Smooth muscle cell (in vitro differentiated cells): ENCODE measurements at regions not wholly inside any gene's neighbourhood (a gene's known extent, or its start where the extent isn't known, plus 50 kb on each side); places are given as distances from the start of the nearest gene placed in this dataset.

ENCODE experiments used
- DNase-seq: peaks from one replicate; lab custom pipeline; 2025; ENCODE audit not compliant: unreplicated experiment; lab: John Stamatoyannopoulos, UW
- H2AFZ ChIP-seq: fragments of 200-600 bp; sonication (generic); 2 replicates; pipeline ENCODE4 v1.6.0; 2016; ENCODE audit warnings: antibody characterized with exemption, low read depth, mild to moderate bottlenecking
- H3F3A ChIP-seq: fragments of 200-600 bp; sonication (generic); 2 replicates; pipeline ENCODE4 v1.6.0; 2017; ENCODE audit warnings: antibody characterized with exemption, low read depth
- H3K27ac ChIP-seq: fragments of 200-600 bp; sonication (generic); 2 replicates; pipeline ENCODE4 v1.5.1; 2016; ENCODE audit warnings: low read depth, mild to moderate bottlenecking
- H3K27me3 ChIP-seq: fragments of 200-600 bp; sonication (generic); 2 replicates; pipeline ENCODE4 v1.6.1; 2016; ENCODE audit warnings: low read depth, mild to moderate bottlenecking
- H3K36me3 ChIP-seq: fragments of 200-600 bp; sonication (generic); 2 replicates; pipeline ENCODE4 v1.5.1; 2016; ENCODE audit warnings: low read depth
- H3K4me1 ChIP-seq: fragments of 200-600 bp; sonication (generic); 2 replicates; pipeline ENCODE4 v1.5.1; 2016; ENCODE audit warnings: low read depth
- H3K4me2 ChIP-seq: fragments of 200-600 bp; sonication (generic); 2 replicates; pipeline ENCODE4 v1.6.0; 2016; ENCODE audit warnings: mild to moderate bottlenecking
- H3K4me3 ChIP-seq: fragments of 200-600 bp; sonication (generic); 2 replicates; pipeline ENCODE4 v1.5.1; 2016; ENCODE audit warnings: mild to moderate bottlenecking
- H3K79me2 ChIP-seq: fragments of 200-600 bp; sonication (generic); 2 replicates; pipeline ENCODE4 v1.6.0; 2016; ENCODE audit warnings: low read depth, mild to moderate bottlenecking
- H3K9ac ChIP-seq: fragments of 200-600 bp; sonication (generic); 2 replicates; pipeline ENCODE4 v1.6.0; 2016; ENCODE audit warnings: low read depth
- H3K9me3 ChIP-seq: fragments of 200-600 bp; sonication (generic); replicated peaks from 2 replicates; pipeline ENCODE4 v1.5.1; 2016; ENCODE audit warnings: low read depth
- H4K20me1 ChIP-seq: fragments of 200-600 bp; sonication (generic); 2 replicates; pipeline ENCODE4 v1.6.0; 2016; ENCODE audit warnings: low read depth
- CTCF ChIP-seq: fragments of 200-600 bp; sonication (generic); IDR thresholded peaks from 2 replicates; pipeline ENCODE4 v1.5.1; 2017; ENCODE audit warnings: borderline replicate concordance, mild to moderate bottlenecking, antibody characterized with exemption; ENCODE audit not compliant: insufficient read depth, poor library complexity, severe bottlenecking
- WGBS: methylation state at CpG from one replicate; pipeline ENCODE4 v1.1.7; 2016; ENCODE audit warnings: low lambda C conversion rate; 5-methylcytosine and 5-hydroxymethylcytosine counted together

DNA sequence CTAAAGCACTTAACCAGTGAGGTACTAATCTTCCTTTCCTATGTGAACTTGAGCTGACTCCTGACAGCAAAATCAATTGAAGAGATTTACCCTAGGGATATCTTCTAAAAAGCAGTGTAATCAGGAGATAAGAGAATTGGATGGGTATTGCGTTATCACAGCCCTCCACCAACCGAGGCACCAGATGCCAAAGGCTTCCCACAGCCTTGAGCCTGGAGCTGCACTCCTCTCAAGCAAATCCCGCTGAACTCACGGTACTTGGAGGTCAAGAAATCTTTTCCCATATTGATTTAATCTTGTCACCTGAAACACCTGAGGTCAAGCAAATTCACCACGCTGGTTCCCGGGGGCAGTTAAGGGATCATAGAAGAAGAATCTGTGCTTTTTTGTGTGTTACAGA is 346.8 kb downstream of the TBL1XR1 start:
- TF ChIP-seq CTCF: no peak
- Histone ChIP-seq H3K9me3 (no peaks in the 10 kb centered on the region), H3K4me1 (no peaks in the 10 kb centered on the region), H3K36me3 (no peaks in the 10 kb centered on the region), H3K4me2 (no peak overlapping the region), H3K9ac (no peak overlapping the region), H3K79me2 (no peaks in the 10 kb centered on the region), H3K27ac (no peak overlapping the region), H3F3A (no peaks in the 10 kb centered on the region), H3K27me3 (no peaks in the 10 kb centered on the region), H2AFZ (no peak overlapping the region), H3K4me3 (no peak overlapping the region), H4K20me1 (no peaks in the 10 kb centered on the region)
- WGBS: 73% methylated on average over 6 of the region's 6 CpGs
- DNase-seq: no peak

- TF ChIP-seq CTCF: no peak
- Histone ChIP-seq H3K4me3 (no peak overlapping the region), H3K27me3 (no peaks in the 10 kb centered on the region), H3K79me2 (no peaks in the 10 kb centered on the region), H3K9ac (no peak overlapping the region), H3K4me2 (no peak overlapping the region), H2AFZ (no peak overlapping the region), H4K20me1 (no peaks in the 10 kb centered on the region), H3K27ac (no peak overlapping the region), H3K4me1 (no peaks in the 10 kb centered on the region), H3K36me3 (no peaks in the 10 kb centered on the region), H3K9me3 (no peaks in the 10 kb centered on the region), H3F3A (no peaks in the 10 kb centered on the region)
- DNase-seq: no peak
- WGBS: 69% methylated on average over 4 of the region's 4 CpGs
These were observed 348.7 kb downstream of the TBL1XR1 start for GRCh38 chr3:176848431-176849214.

DNA sequence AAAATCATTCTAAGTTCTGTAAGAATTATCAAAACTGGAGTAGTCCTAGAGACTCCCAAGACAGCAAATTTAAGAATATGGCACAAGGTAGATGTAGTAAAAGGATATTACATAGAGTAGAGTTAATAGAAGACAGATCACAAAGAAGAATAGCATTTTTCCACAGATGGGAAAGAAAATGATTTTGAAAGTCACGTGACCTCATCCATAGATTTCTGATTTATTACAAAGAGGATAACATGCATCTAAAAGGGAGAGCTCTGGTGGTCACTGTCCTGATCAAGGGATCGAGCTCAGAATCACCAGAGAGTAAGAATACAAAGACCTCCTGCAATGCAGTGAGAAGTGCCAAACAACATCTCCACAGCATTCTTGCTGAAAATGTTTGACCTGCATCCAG is 354.4 kb downstream of the TBL1XR1 start:
- Histone ChIP-seq H3K79me2 (no peaks in the 10 kb centered on the region), H2AFZ (no peak overlapping the region), H3K4me3 (no peak overlapping the region), H3K9me3 (no peaks in the 10 kb centered on the region), H3K36me3 (no peaks in the 10 kb centered on the region), H4K20me1 (no peaks in the 10 kb centered on the region), H3K9ac (no peak overlapping the region), H3K4me2 (no peak overlapping the region), H3K4me1 (no peaks in the 10 kb centered on the region), H3F3A (no peaks in the 10 kb centered on the region), H3K27me3 (no peaks in the 10 kb centered on the region), H3K27ac (no peak overlapping the region)
- DNase-seq: no peak
- 95% methylated on average over 2 of the region's 2 CpGs for WGBS
- no peak for TF ChIP-seq CTCF
